ENCODE measurements at regions not wholly inside any gene's neighbourhood (a gene's known extent, or its start where the extent isn't known, plus 50 kb on each side); places are given as distances from the start of the nearest gene placed in this dataset.

- no peak for TF ChIP-seq RAD21 (IDR thresholded peaks at IDR 0.05; ENCODE audit: low read depth)
- TF ChIP-seq CREB1 (IDR thresholded peaks at IDR 0.05; ENCODE audit: low read depth), result no peak
- no peak for TF ChIP-seq YY1 (IDR thresholded peaks at IDR 0.05; ENCODE audit: low read depth)
Observed at GRCh38 chr7:117979954-117980497, 106.8 kb upstream of the CTTNBP2 start.
